ENCODE measurements at regions not wholly inside any gene's neighbourhood (a gene's known extent, or its start where the extent isn't known, plus 50 kb on each side); places are given as distances from the start of the nearest gene placed in this dataset.

- H4K12ac ChIP-seq (ENCODE audit: low read depth, low read length), result no peak overlapping the region
- H4K8ac ChIP-seq (ENCODE audit: low read depth, low read length), result no peak overlapping the region
- H2BK12ac ChIP-seq (ENCODE audit: low read length), result no peak overlapping the region
- H2BK120ac ChIP-seq (ENCODE audit: insufficient read depth, low read length, poor library complexity), result no peak overlapping the region
- no peak overlapping the region for H2AK5ac ChIP-seq (ENCODE audit: low read length)
- no peak overlapping the region for H2AFZ ChIP-seq (ENCODE audit: insufficient read depth, low read length, poor library complexity)
- H3K4me2 ChIP-seq (ENCODE audit: low read length), result no peak overlapping the region
- no peak overlapping the region for H3K23ac ChIP-seq (ENCODE audit: low read length)
- no peaks in the 10 kb centered on the region for H3K79me1 ChIP-seq (ENCODE audit: low read length)
- no peak overlapping the region for H3K14ac ChIP-seq (ENCODE audit: low read length)
- H2BK5ac ChIP-seq (ENCODE audit: low read depth, low read length, poor library complexity), result no peak overlapping the region
- no peak overlapping the region for H3K4ac ChIP-seq (ENCODE audit: low read depth, low read length)
- H3K27me3 ChIP-seq (ENCODE audit: insufficient read depth, low read length), result no peaks in the 10 kb centered on the region
- H3K18ac ChIP-seq (ENCODE audit: low read length), result no peak overlapping the region
- no peaks in the 10 kb centered on the region for H3K4me1 ChIP-seq (ENCODE audit: control insufficient read depth in 1 of 2, insufficient read depth in 2 of 2, low read length in 2 of 2)
- no peak for DNase-seq
- no peaks in the 10 kb centered on the region for H3K79me2 ChIP-seq (ENCODE audit: control insufficient read depth, insufficient read depth, low read length, poor library complexity)
- no peaks in the 10 kb centered on the region for H3K36me3 ChIP-seq (ENCODE audit: control insufficient read depth in 1 of 2, insufficient read depth in 2 of 2, low read length in 2 of 2)
- peaks cover 11% of the 10 kb centered on the region for H3K9me3 ChIP-seq (ENCODE audit: insufficient read depth, low read depth, low read length)
- H3K27ac ChIP-seq (ENCODE audit: low read depth, low read length), result no peak overlapping the region
- no peak overlapping the region for H4K91ac ChIP-seq (ENCODE audit: low read depth, low read length)
- WGBS (ENCODE audit: extremely low coverage, insufficient coverage, insufficient read length), result no CpG with 5 or more reads among the region's 6 CpGs
- H3K4me3 ChIP-seq (ENCODE audit: low read depth, low read length), result no peak overlapping the region
- H3K9ac ChIP-seq (ENCODE audit: low read length), result no peak overlapping the region
Measured at GRCh38 chr20:16806061-16806460, 57.9 kb downstream of the OTOR start.

GRCh38 chr20:16806886-16807285 is 58.7 kb downstream of the OTOR start:
- WGBS (ENCODE audit: extremely low coverage, insufficient coverage, insufficient read length), result no CpG with 5 or more reads among the region's 7 CpGs
- Histone ChIP-seq H3K27me3 (ENCODE audit: insufficient read depth, low read length) (no peaks in the 10 kb centered on the region), H3K4me1 (ENCODE audit: control insufficient read depth in 1 of 2, insufficient read depth in 2 of 2, low read length in 2 of 2) (no peaks in the 10 kb centered on the region), H3K36me3 (ENCODE audit: control insufficient read depth in 1 of 2, insufficient read depth in 2 of 2, low read length in 2 of 2) (no peaks in the 10 kb centered on the region), H3K4me3 (ENCODE audit: low read depth, low read length) (no peak overlapping the region), H3K79me1 (ENCODE audit: low read length) (no peaks in the 10 kb centered on the region), H3K9ac (ENCODE audit: low read length) (no peak overlapping the region), H3K79me2 (ENCODE audit: control insufficient read depth, insufficient read depth, low read length, poor library complexity) (no peaks in the 10 kb centered on the region), H3K27ac (ENCODE audit: low read depth, low read length) (no peak overlapping the region), H2BK120ac (ENCODE audit: insufficient read depth, low read length, poor library complexity) (no peak overlapping the region), H2AFZ (ENCODE audit: insufficient read depth, low read length, poor library complexity) (no peak overlapping the region), H3K18ac (ENCODE audit: low read length) (no peak overlapping the region), H3K4ac (ENCODE audit: low read depth, low read length) (no peak overlapping the region), H3K14ac (ENCODE audit: low read length) (no peak overlapping the region), H4K91ac (ENCODE audit: low read depth, low read length) (no peak overlapping the region), H3K4me2 (ENCODE audit: low read length) (no peak overlapping the region), H2BK5ac (ENCODE audit: low read depth, low read length, poor library complexity) (no peak overlapping the region), H4K12ac (ENCODE audit: low read depth, low read length) (no peak overlapping the region), H4K8ac (ENCODE audit: low read depth, low read length) (no peak overlapping the region), H3K23ac (ENCODE audit: low read length) (no peak overlapping the region), H2AK5ac (ENCODE audit: low read length) (no peak overlapping the region), H3K9me3 (ENCODE audit: insufficient read depth, low read depth, low read length) (peaks cover 11% of the 10 kb centered on the region), H2BK12ac (ENCODE audit: low read length) (no peak overlapping the region)
- DNase-seq, result no peak

GRCh38 chr20:16808796-16809195 is 60.6 kb downstream of the OTOR start:
- Histone ChIP-seq H3K4ac (ENCODE audit: low read depth, low read length) (no peak overlapping the region), H3K36me3 (ENCODE audit: control insufficient read depth in 1 of 2, insufficient read depth in 2 of 2, low read length in 2 of 2) (no peaks in the 10 kb centered on the region), H2BK120ac (ENCODE audit: insufficient read depth, low read length, poor library complexity) (no peak overlapping the region), H3K27ac (ENCODE audit: low read depth, low read length) (no peak overlapping the region), H3K79me1 (ENCODE audit: low read length) (no peaks in the 10 kb centered on the region), H3K9me3 (ENCODE audit: insufficient read depth, low read depth, low read length) (peaks cover 11% of the 10 kb centered on the region), H3K18ac (ENCODE audit: low read length) (no peak overlapping the region), H2AK5ac (ENCODE audit: low read length) (no peak overlapping the region), H3K4me2 (ENCODE audit: low read length) (no peak overlapping the region), H3K14ac (ENCODE audit: low read length) (no peak overlapping the region), H4K8ac (ENCODE audit: low read depth, low read length) (no peak overlapping the region), H2AFZ (ENCODE audit: insufficient read depth, low read length, poor library complexity) (no peak overlapping the region), H2BK5ac (ENCODE audit: low read depth, low read length, poor library complexity) (no peak overlapping the region), H3K79me2 (ENCODE audit: control insufficient read depth, insufficient read depth, low read length, poor library complexity) (no peaks in the 10 kb centered on the region), H3K9ac (ENCODE audit: low read length) (no peak overlapping the region), H2BK12ac (ENCODE audit: low read length) (no peak overlapping the region), H4K12ac (ENCODE audit: low read depth, low read length) (no peak overlapping the region), H3K4me3 (ENCODE audit: low read depth, low read length) (no peak overlapping the region), H3K4me1 (ENCODE audit: control insufficient read depth in 1 of 2, insufficient read depth in 2 of 2, low read length in 2 of 2) (no peaks in the 10 kb centered on the region), H3K27me3 (ENCODE audit: insufficient read depth, low read length) (no peaks in the 10 kb centered on the region), H3K23ac (ENCODE audit: low read length) (no peak overlapping the region), H4K91ac (ENCODE audit: low read depth, low read length) (no peak overlapping the region)
- DNase-seq, result no peak
- WGBS (ENCODE audit: extremely low coverage, insufficient coverage, insufficient read length), result no CpG with 5 or more reads among the region's 4 CpGs

- Histone ChIP-seq H2BK120ac (ENCODE audit: insufficient read depth, low read length, poor library complexity) (no peak overlapping the region), H3K9me3 (ENCODE audit: insufficient read depth, low read depth, low read length) (peaks cover 11% of the 10 kb centered on the region), H3K4me2 (ENCODE audit: low read length) (no peak overlapping the region), H2BK5ac (ENCODE audit: low read depth, low read length, poor library complexity) (no peak overlapping the region), H3K4ac (ENCODE audit: low read depth, low read length) (no peak overlapping the region), H4K91ac (ENCODE audit: low read depth, low read length) (no peak overlapping the region), H3K27me3 (ENCODE audit: insufficient read depth, low read length) (no peaks in the 10 kb centered on the region), H4K12ac (ENCODE audit: low read depth, low read length) (no peak overlapping the region), H2BK12ac (ENCODE audit: low read length) (no peak overlapping the region), H3K18ac (ENCODE audit: low read length) (no peak overlapping the region), H3K4me3 (ENCODE audit: low read depth, low read length) (no peak overlapping the region), H3K9ac (ENCODE audit: low read length) (no peak overlapping the region), H2AK5ac (ENCODE audit: low read length) (no peak overlapping the region), H4K8ac (ENCODE audit: low read depth, low read length) (no peak overlapping the region), H3K14ac (ENCODE audit: low read length) (no peak overlapping the region), H3K79me1 (ENCODE audit: low read length) (no peaks in the 10 kb centered on the region), H3K4me1 (ENCODE audit: control insufficient read depth in 1 of 2, insufficient read depth in 2 of 2, low read length in 2 of 2) (no peaks in the 10 kb centered on the region), H3K23ac (ENCODE audit: low read length) (no peak overlapping the region), H3K79me2 (ENCODE audit: control insufficient read depth, insufficient read depth, low read length, poor library complexity) (no peaks in the 10 kb centered on the region), H3K36me3 (ENCODE audit: control insufficient read depth in 1 of 2, insufficient read depth in 2 of 2, low read length in 2 of 2) (no peaks in the 10 kb centered on the region), H2AFZ (ENCODE audit: insufficient read depth, low read length, poor library complexity) (no peak overlapping the region), H3K27ac (ENCODE audit: low read depth, low read length) (no peak overlapping the region)
- DNase-seq, result no peak
- no CpG with 5 or more reads among the region's 3 CpGs for WGBS (ENCODE audit: extremely low coverage, insufficient coverage, insufficient read length)
Measured at GRCh38 chr20:16810216-16810615, 62.1 kb downstream of the OTOR start.
